CD4-positive, alpha-beta T cell treated with Interleukin-17A for 4 hours (primary cell): ENCODE measurements at regions not wholly inside any gene's neighbourhood (a gene's known extent, or its start where the extent isn't known, plus 50 kb on each side); places are given as distances from the start of the nearest gene placed in this dataset.
A peak's percentile ranks its signal among the peaks of the same experiment; 100 is the strongest.

Experiments
- DNase-seq: peaks from one replicate; pipeline ENCODE4 v3.0.0-alpha.2; 2020; ENCODE audit warnings: mixed read lengths

DNA sequence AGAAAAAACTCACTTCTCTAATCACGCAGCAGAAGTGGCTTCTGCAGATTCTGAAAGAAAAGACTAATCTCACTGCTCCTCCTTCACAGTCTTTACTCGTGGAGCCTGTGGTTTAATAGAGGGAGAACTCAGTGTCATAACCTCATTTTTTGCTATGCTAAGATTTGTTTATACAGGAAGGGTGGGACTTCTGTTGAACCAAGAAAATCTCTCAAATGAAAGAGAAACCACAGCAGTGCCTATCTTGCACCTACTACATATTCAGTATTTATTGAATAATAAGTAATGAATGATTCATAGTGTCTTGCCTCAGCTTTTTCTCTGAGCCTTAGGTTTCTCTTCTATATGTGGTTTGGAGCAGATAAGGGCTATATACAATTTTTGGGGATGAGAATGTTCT lies 136.1 kb upstream of the DMAC1 start:
- no peak for DNase-seq

DNA sequence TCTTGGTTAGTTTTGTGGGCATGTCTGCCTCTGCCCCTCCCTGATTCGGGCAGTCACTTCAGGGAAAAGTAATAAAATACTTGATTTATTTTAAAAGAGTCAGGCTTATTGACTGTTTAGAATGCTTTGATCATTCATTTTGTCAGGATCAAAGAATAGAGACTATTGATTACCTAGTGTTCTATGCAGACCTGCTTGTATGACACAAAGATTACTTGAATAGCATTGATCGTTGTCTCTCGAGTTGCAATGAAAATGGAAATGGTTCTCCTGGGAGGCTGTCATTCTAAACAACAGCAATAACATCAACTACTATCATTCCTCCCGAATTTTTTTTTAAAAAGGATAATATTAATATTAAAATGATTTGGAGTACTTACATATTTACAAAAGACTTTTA lies 133.2 kb upstream of the DMAC1 start:
- DNase-seq: no peak

DNA sequence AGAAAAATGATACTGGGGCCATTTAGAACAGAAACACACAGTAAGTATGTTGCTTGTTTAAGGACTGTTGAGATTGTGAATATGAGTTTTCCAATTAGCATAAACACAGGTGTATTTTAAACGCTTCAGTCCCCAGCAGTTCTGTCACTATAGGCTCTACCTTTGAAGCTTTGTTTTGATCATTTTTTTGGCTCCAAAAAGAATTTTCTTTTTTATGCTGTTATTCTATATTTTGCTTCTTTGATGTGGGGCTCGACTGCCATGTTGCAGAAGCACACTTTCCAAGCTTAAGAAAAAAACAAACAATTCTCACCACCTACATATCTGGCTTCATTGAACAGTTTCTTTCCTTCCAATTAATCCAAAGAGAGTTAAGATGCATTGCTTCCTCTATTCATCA lies 131.0 kb upstream of the DMAC1 start:
- no peak for DNase-seq

DNA sequence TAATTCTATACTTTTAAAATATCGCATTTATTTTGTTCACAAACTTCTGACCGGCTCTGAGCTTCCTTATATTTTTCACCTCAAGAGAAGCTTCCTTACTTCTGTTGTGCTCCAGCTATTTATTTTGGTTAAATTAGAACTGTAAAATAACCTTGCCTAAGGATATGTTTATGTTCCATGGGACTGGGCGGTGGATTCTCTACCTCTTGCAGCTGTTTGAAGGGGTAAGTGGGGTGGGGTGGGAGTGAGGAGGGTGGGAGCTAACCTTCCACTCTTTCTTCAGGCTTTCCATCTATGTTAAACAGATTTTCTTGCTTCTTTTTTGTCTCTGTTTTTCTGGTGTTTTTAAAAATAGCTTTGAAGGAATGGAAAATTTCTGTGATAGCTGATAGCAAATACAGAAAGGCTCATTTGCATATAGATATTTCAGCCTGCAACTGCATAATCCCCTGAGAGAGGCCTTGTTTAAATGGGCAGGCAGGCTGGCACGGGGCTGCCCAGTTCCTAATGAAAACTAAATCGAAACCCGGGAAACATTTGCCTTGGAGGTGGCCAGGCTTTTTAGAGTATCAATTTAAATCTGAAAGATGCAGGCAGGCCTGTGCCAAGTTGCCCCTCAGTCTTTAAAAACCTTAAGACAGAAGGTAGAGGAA lies 122.1 kb upstream of the DMAC1 start:
- DNase-seq: no peak

DNA sequence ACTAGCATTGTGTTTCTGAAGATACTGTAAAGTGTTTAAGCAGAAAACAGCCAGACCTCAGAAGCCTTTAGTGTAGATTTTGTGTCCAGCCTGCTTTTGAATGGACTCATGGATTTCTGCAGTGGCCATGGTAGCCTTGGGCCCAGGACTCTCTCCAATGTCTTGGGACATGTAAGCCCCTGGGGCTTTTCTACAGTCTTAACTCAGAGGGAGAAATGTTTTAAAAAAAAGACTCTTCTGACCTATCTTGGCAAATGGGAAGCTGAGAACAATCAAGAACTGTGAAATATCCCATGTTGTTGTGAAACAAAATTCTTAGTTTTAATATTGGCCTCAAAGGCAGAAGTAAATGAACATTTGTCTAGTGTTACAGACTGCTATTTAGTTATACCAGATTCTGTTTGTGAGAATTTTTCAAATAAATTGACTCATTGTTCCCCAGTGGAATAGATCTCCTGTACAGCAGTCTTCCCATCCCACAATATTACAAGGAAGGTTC lies 112.5 kb upstream of the DMAC1 start:
- no peak for DNase-seq

DNA sequence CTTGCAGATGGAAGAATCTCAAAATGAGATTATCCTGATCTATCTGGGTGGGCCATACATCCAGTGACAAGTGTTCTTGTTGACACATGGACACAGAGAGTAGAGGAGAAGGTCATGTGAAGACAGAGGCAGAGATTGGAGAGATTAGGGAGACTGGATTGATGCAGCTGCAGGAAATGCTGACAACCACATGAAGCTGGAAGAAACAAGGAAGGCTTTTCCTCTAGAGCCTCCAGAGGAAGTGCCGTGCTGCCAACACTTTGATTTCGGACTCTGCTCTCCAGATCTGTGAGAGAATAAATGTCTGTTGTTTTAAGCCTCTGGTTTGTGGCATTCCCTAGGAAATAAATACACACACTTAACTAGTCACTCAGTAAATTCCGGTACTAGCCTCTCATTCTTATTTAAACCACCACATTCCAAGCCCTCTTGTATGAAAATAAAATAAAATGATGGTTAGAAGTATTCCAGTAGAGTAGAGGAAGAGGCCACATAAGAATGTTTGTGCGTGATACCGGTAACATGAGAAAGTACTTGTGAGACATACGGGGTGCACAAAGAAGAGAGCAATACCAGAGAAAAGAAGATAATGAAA lies 110.9 kb upstream of the DMAC1 start:
- DNase-seq: no peak

DNA sequence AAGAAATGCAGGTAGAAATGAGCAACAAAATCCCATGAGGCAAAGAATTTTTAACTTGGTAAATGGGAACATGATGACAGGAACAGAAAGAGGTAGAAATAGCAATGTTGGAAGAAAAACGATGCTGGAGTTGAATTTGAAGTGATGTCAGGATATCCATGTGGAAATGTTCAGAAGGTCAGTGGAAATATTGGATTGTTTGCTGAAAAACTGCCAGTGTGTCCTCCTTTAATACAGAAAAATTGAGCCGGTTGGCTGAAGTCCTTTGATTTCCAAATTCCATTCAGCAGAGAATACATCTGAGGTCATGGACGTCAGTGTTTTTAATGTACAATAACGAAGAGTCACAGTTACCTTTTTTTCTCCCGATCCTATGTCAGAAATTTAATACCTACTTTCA lies 110.0 kb upstream of the DMAC1 start:
- no peak for DNase-seq

DNA sequence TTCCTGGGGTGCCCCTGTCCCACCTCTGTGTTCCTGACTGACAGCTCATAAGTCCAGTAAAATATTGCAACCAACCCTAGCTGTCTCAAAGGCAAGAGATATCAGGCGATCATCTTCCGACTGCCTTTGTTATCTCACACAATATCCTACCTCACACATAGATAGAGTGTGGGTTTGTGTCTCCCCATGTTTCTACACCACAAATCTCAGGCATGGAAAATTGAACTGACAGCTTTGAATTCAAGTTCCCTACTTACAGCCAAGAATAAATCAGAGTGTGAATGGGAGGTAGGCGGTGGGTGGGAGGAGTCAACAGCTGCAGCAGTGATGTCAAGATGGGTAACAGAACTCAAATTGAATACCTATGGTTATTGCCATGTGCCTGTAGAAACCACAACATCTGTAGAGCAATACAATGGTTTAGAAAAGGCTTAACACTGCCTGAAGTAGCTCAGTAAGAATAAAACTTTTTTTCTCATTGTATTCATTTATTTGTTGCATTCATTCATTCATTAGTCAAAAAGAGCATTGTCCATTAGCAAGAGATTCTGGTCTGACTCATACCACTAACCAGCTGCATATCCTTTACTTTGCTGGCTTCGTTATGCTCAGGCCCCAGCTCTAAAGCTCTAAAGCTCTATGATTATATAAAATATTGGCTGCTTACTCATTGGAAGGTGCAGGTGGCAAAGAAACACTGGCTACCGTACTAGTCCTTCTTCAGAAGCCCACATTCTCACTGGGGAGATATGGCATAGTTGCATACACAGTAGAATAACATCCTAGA lies 108.2 kb upstream of the DMAC1 start:
- DNase-seq: no peak

DNA sequence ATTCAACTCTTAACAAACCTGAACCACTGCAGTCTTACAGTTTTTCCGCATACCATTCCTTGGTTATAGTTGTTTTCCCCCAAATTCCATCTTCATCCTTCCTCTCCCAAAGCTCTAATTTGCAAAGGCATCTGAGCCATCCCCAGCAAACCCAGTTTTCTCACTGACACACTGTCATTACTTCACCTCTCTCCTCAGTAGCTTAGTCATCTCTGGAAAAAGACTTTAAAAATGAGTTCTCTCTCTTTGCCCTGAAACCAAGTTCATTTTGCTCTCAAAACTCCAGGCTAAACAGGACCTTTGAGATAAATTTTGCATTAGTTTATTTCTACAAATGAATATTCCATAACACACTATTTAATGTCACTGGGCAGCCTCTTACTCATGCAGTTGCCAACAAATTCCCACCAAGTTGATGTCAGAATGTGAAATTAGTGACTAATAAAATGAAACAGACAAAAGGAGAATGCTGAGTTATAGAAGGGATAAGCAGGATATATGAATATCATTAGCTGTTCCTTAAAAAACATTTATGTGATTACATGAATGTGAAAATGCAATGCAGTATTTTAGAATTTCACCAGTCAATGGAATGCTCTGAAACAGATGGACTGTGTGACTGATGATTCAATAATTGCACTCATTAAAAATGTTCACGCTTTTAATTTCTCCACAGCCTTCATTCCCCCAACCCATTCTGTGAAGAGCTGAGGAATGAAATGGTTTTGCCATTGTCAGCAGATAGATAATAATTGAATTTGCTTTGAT lies 107.4 kb upstream of the DMAC1 start:
- DNase-seq: no peak

DNA sequence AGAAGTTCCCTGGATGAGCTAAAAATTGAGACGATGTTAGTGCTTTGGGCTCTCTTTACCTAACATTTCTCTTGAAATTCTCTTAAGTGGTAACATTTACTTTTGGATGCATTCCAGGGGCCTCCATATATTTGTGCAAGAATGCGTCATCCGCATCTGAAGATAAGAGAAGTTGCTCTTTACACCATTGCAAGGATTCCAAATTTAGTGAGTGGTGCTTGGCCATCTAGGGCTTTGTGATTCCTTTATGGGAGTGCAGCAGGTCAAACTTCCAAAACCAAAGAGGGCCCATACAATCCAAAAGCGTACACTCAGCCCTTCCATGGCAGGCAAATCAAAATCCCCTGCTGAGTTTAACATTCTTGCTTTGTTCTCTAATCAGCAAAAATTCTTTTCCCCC lies 102.0 kb upstream of the DMAC1 start:
- no peak for DNase-seq

DNA sequence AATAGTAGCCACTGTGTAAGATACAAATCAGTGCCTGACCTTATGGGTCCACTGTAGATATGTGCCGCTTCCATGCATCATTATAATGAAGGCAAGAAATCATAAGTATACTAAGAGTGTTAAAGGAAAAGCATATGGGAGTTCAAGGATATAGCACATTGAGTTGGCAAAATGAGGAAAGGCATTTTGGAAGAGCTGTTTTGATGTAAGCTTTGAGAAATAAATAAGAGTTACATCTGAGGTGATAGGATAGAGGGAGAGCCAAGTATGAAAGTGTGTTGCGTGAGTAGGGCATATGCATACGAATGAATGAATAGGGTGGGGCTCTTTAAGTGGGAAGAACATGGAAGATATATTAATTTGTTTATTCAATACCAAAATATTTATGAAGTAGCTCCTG lies 101.0 kb upstream of the DMAC1 start:
- DNase-seq: no peak

DNA sequence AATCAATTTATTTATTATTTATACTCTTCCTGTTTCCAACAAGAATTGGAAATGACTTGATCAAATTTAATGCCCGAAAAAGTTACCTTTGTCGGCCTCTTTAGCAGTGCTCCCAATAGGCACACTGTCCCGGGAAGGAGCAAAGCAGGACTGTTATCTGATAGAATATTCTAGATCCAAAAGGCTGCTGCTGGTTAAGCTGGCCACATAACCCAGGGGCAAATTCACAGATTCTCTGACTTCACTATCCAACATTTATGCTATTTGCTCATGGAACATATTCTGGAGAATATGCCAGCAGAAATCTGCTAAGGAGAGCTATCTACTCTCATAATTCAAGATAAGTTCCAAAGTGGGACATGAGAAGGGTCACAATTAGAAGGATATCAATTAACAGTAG lies 100.2 kb upstream of the DMAC1 start:
- no peak for DNase-seq

DNA sequence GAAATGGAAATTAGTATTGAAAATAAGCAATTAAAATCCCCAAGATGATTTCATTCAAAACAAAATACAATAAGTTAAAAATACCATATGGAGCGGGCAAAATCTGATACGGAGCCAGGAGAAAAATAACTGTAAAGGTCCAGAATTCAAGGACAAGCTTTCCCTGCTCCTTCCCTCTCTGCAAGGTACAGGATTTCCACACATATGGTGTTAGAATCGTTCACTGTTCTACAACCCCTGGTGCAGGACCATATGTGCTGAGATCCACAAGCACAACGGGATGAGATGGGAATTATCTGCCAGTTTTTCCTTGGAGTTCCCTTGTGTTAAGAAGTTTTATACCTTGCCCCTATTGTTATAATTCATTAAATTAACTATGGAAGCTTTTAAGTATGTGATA lies 94.7 kb upstream of the DMAC1 start:
- no peak for DNase-seq

DNA sequence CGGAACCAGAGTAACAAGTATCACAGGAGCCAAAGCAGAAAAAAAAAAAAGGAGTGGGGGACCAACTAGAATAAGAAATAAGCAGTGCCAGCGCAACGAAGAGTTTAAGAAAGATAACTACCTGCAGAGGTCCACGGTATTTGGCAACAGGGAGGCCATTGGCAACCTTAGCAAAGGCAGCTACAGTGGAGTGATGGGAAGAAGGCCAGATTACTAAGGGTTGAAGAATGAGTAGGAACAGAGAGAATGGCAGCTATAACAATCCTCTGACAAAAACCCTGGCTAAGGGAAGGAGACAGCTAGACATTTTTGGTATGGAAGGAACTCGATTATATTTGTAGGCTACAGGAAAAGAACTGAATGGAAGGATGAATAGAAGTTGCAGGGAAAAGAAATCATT lies 93.4 kb upstream of the DMAC1 start:
- DNase-seq: no peak

DNA sequence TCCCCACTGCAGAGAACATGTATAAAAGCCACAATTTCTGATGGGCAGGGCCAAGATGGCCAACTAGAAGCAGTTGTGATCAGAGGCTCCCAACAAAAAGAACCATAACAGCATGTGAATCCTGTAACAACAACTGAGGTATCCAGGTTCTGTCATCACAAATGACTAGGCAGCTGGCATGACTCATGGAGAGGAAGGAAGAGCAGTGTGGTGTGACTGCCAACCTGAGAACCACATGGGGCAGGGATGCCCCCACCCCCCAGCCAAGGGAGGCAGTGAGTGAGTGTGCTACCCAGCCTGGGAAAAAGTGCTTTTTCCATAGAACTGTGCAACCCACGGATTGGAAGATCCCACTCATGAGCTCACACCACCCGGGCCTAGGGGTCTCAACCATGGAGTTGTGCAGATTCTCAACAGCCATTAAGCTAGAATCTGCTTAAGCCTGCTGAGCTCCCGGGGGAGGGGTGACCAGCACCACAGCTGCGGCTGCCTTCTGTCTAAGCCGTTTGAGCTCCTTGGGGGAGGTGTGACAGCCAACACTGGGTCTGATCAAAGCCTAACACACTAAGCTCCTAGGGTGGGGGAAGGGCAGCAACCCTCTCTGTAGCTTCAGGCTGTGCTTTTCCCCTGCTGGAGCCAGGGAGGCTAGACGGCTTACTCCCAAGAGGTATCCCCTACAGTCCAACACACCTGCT lies 80.1 kb upstream of the DMAC1 start:
- peak; percentile 15 for DNase-seq

DNA sequence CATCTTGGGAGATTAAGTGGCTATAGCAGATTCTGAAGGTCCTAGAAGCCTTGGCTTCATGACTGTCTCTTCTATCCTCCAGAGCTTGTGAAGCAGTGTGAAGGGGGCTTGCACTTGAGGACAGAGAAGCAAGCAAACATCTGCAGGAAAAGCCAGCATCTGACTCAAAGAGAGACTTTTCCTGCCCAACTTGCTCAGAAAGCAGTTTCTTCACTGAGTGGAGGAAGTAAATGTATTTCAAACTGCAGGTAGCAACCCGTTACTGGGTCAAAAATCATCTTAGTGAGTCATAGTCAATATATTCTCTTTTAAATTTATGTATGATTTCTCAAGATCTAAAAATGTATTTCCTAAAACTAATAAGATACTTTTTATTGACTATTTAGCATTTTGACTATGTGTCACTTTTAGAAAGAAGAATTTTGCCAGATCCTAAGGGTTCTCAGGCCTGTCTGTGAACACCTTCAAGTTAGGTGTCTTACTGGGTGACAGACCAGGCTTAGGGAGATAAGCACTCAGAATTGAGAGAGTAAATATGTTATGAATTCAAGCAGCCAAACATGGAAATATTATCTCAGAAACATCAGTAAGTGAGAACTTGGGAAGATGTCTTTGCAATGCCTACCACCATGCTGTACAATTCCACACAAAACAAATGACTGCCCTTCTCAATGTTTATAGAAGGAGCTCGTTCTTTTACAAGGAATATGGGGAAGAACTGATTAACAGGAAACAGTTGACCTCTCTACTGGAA lies 72.6 kb upstream of the DMAC1 start:
- DNase-seq: no peak

DNA sequence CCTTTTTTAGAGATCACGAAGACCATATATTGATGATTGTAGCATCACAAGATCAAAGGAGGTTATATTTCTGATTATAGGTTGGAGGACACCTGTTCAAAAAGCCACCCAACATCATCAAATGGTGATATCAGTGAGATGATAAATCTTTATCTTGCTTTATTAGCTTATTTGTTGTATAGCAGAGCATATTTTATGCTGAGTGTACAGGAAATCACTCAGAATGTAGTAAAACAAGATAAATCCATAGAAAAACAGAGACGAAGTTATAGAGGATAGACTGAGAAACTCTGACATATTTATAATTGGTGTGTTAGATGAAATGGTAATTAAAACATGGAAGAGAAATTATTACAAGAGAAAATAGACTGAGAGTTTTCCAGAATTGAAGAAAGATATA lies 69.8 kb upstream of the DMAC1 start:
- DNase-seq: no peak

DNA sequence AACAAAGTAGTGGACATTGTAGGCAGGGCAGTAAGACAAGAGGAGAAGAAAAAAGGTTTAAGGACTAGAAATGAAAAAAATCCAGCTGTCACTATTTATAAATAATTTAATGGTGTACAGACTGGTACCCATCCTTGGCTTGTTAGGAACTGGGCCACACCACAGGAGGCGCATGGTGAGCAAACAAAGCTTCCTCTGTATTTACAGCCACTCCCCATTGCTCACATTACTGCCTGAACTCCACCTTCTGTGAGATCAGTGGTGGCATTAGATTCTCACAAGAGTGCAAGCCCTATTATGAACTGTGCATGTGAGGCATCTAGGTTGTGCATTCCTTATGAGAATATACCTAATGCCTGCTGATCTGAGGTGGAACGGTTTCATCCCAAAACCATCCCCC lies 62.6 kb upstream of the DMAC1 start:
- no peak for DNase-seq

DNA sequence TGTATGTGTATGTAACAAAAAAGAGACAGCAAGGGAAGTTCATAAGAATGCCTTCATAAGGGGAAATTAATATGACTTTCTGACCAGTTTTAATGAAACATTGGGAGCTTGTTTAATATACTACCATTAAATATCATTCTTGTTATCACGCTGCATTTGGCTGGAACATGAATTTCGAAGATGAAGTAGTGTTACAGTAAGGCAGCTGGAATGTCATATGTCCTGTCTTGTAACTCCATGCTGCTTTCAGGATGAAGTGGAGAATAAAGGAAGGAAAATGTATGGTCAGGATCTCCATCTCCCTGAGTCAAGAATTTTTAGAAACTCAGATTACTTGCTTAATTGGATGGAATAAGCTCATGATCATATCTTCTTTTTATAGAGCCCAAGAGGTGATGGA lies 61.5 kb upstream of the DMAC1 start:
- no peak for DNase-seq

DNA sequence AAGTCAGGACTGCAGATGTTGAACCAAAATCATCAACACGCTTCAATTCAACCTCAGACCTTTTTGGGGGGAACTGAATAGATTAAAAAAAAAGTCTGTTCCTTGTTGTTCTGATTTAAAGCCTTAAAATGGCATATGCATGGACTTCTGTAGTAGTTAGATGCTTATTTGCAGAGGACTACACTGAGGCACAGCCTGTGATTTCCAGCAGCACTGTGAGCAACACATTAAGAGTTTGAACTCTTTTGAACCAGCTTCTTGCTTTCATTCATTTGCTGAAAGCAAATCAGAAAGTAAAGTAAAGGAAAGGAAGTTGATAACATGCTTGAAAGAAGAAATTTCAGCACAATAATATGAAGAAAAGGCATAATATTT lies 60.7 kb upstream of the DMAC1 start:
- DNase-seq: no peak

DNA sequence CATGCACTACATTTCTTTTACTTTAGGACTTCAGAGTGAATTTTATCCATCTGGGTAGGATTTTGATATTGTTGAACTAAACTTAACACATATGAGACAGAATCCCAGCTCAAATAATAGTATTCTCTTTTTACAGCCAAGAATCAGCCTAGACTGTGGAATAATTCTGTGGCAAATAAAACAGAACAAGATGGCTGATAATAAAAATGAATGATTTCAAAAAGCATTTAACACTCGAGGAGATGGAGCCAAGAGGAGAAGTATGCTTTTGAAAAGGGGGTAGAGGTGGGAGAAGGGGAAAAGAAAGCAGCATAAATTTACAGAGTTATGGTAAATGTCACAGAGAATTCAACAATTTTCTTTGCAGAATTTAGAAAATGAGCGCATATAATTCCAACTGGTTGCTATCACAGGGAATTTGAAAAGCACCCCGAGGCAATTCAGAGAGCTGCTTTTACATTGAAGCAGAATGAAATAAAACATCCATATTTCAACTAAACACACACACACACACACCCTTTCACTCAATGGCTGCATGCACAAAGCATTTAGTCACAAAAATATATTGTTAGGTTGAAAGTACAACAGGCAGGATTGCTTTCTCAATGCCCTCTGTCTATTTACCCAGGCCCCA lies 60.2 kb upstream of the DMAC1 start:
- DNase-seq: no peak

DNA sequence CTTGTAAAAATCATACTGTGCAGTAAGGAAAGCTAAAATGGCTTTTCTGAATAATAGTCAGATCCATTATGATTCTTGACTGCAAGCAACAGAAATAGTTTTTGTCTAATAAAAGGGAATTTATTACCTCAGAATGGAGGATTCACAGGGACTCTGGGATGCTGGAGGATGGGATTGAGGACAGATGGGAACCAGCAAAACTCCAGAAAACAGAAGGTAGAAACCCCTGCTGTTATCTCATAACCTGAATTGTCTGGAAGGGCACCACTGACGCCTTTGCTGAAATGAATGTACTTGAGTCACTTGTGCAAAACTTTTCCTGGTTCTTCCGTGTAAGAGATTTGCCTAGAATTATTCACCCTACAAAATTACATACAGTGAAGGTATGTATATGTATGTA lies 58.6 kb upstream of the DMAC1 start:
- DNase-seq: no peak
